ENCODE measurements at regions not wholly inside any gene's neighbourhood (a gene's known extent, or its start where the extent isn't known, plus 50 kb on each side); places are given as distances from the start of the nearest gene placed in this dataset.
"Not testable (repeated sequence)": the region's sequence is repeated elsewhere in the genome, so short reads cannot be mapped to it uniquely, and the experiment has no call there.

DNA sequence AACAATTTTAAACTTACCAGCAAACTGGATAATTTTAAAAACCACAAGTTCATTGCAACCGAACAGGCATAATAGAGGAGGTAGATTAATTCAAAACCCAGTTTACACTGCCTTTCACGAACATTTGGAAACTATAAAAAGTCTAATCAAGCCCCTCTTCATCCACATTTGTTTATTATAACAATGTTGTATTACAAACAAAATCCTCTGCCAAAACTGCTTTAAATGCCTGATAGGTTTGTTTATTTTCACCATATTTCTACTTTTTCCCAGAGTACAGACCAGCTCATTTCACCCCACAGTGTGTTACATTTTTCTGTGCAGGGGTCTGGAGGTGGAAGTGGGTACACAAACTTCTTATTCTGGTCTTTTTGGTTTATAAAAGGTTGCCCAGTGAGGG is 184.2 kb downstream of the OSR1 start:
- Mint-ChIP-seq H3K27me3 (ENCODE audit: unreplicated experiment) (no peaks in the 10 kb centered on the region), H3K36me3 (ENCODE audit: insufficient read depth, unreplicated experiment) (no peaks in the 10 kb centered on the region), H3K27ac (ENCODE audit: unreplicated experiment) (no peak overlapping the region), H3K4me3 (ENCODE audit: low read depth, unreplicated experiment) (no peak overlapping the region), H3K9me3 (ENCODE audit: low read depth, unreplicated experiment) (no peaks in the 10 kb centered on the region), H3K4me1 (ENCODE audit: low read depth, unreplicated experiment) (no peaks in the 10 kb centered on the region)
- TF ChIP-seq, protein P1, sequence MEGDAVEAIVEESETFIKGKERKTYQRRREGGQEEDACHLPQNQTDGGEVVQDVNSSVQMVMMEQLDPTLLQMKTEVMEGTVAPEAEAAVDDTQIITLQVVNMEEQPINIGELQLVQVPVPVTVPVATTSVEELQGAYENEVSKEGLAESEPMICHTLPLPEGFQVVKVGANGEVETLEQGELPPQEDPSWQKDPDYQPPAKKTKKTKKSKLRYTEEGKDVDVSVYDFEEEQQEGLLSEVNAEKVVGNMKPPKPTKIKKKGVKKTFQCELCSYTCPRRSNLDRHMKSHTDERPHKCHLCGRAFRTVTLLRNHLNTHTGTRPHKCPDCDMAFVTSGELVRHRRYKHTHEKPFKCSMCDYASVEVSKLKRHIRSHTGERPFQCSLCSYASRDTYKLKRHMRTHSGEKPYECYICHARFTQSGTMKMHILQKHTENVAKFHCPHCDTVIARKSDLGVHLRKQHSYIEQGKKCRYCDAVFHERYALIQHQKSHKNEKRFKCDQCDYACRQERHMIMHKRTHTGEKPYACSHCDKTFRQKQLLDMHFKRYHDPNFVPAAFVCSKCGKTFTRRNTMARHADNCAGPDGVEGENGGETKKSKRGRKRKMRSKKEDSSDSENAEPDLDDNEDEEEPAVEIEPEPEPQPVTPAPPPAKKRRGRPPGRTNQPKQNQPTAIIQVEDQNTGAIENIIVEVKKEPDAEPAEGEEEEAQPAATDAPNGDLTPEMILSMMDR (IDR thresholded peaks at IDR 0.05; ENCODE audit: unreplicated experiment) = no peak
- BruUV-seq (replicated peaks) = no TSS peak
- intact Hi-C loops (cut with micrococcal nuclease; ENCODE audit: unreplicated experiment) = no loop called here
- CTCF ChIA-PET = no interaction called here
- DNase-seq = no peak

- TF ChIP-seq, protein P1 (IDR thresholded peaks at IDR 0.05; ENCODE audit: unreplicated experiment) = no peak
- Mint-ChIP-seq H3K4me3 (ENCODE audit: low read depth, unreplicated experiment) (no peak overlapping the region), H3K36me3 (ENCODE audit: insufficient read depth, unreplicated experiment) (no peaks in the 10 kb centered on the region), H3K27me3 (ENCODE audit: unreplicated experiment) (no peaks in the 10 kb centered on the region), H3K27ac (ENCODE audit: unreplicated experiment) (no peak overlapping the region), H3K4me1 (ENCODE audit: low read depth, unreplicated experiment) (no peaks in the 10 kb centered on the region), H3K9me3 (ENCODE audit: low read depth, unreplicated experiment) (no peaks in the 10 kb centered on the region)
- intact Hi-C loops (cut with micrococcal nuclease; ENCODE audit: unreplicated experiment) = no loop called here
- CTCF ChIA-PET = no interaction called here
- no TSS peak for BruUV-seq (replicated peaks)
- no peak for DNase-seq
Observed at GRCh38 chr2:19171409-19171808, 187.0 kb downstream of the OSR1 start.

- Mint-ChIP-seq H3K4me3 (ENCODE audit: low read depth, unreplicated experiment) (no peak overlapping the region), H3K4me1 (ENCODE audit: low read depth, unreplicated experiment) (no peaks in the 10 kb centered on the region), H3K27me3 (ENCODE audit: unreplicated experiment) (no peaks in the 10 kb centered on the region), H3K9me3 (ENCODE audit: low read depth, unreplicated experiment) (no peaks in the 10 kb centered on the region), H3K27ac (ENCODE audit: unreplicated experiment) (no peak overlapping the region), H3K36me3 (ENCODE audit: insufficient read depth, unreplicated experiment) (no peaks in the 10 kb centered on the region)
- no TSS peak for BruUV-seq (replicated peaks)
- TF ChIP-seq, protein P1 (IDR thresholded peaks at IDR 0.05; ENCODE audit: unreplicated experiment) = no peak
- CTCF ChIA-PET = no interaction called here
- intact Hi-C loops (cut with micrococcal nuclease; ENCODE audit: unreplicated experiment) = no loop called here
- no peak for DNase-seq
Observed at GRCh38 chr2:19169134-19169768, 189.2 kb downstream of the OSR1 start.

DNA sequence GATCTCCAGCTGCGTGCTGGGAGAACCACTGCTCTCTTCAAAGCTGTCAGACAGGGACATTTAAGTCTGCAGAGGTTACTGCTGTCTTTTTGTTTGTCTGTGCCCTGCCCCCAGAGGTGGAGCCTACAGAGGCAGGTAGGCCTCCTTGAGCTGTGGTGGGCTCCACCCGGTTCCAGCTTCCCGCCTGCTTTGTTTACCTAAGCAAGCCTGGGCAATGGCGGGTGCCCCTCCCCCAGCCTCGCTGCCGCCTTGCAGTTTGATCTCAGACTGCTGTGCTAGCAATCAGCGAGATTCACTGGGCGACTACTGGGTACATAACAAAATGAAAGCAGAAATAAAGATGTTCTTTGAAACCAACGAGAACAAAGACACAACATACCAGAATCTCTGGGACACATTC is 194.3 kb downstream of the OSR1 start:
- H3K27me3 Mint-ChIP-seq (ENCODE audit: unreplicated experiment); H3K4me1 Mint-ChIP-seq (ENCODE audit: low read depth, unreplicated experiment); H3K4me3 Mint-ChIP-seq (ENCODE audit: low read depth, unreplicated experiment); BruUV-seq (replicated peaks); H3K36me3 Mint-ChIP-seq (ENCODE audit: insufficient read depth, unreplicated experiment); CTCF ChIA-PET; DNase-seq; intact Hi-C loops (cut with micrococcal nuclease; ENCODE audit: unreplicated experiment); H3K27ac Mint-ChIP-seq (ENCODE audit: unreplicated experiment); H3K9me3 Mint-ChIP-seq (ENCODE audit: low read depth, unreplicated experiment): not testable (repeated sequence)

DNA sequence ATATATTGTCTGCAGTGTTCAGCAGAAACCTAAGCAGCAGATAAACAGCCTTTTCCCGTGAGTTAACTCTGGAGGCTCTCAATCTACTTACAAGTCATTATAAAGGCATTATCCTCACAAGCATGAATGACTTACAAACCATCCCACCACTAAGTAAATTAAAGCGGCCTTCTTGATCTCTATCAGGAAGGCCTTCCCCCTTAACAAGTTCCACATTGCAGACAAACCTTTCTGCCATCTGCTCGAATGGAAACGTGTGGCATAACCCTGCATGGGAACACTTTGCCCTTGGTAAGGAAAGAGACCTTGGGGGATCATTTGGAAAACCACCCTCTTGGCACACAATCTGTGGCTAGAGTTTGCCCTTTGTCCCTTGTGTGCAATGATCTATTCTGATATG is 199.5 kb downstream of the OSR1 start:
- BruUV-seq (replicated peaks) = no TSS peak
- no peak overlapping the region for H3K27ac Mint-ChIP-seq (ENCODE audit: unreplicated experiment)
- intact Hi-C loops (cut with micrococcal nuclease; ENCODE audit: unreplicated experiment) = no loop called here
- H3K36me3 Mint-ChIP-seq (ENCODE audit: insufficient read depth, unreplicated experiment) = no peaks in the 10 kb centered on the region
- no peaks in the 10 kb centered on the region for H3K4me1 Mint-ChIP-seq (ENCODE audit: low read depth, unreplicated experiment)
- TF ChIP-seq, protein P1 (IDR thresholded peaks at IDR 0.05; ENCODE audit: unreplicated experiment) = no peak
- H3K4me3 Mint-ChIP-seq (ENCODE audit: low read depth, unreplicated experiment) = no peak overlapping the region
- peaks cover 7% of the 10 kb centered on the region for H3K9me3 Mint-ChIP-seq (ENCODE audit: low read depth, unreplicated experiment)
- CTCF ChIA-PET = no interaction called here
- H3K27me3 Mint-ChIP-seq (ENCODE audit: unreplicated experiment) = no peaks in the 10 kb centered on the region
- DNase-seq = no peak

Data from Calu3 (cell line).